NCI-H226 (cell line): ENCODE measurements at regions not wholly inside any gene's neighbourhood (a gene's known extent, or its start where the extent isn't known, plus 50 kb on each side); places are given as distances from the start of the nearest gene placed in this dataset.

Source experiments
- DNase-seq: peaks from one replicate; pipeline ENCODE4 v3.0.0-alpha.2; 2015

- DNase-seq, result no peak
Observed at GRCh38 chr4:146577111-146577510, 55.4 kb upstream of the SLC10A7 start.

- no peak for DNase-seq
Observed at GRCh38 chr4:146582864-146583263, 55.8 kb upstream of the POU4F2 start.

GRCh38 chr4:146585761-146586333, 52.8 kb upstream of the POU4F2 start:
- peak; percentile 37 for DNase-seq
